ENCODE measurements at regions not wholly inside any gene's neighbourhood (a gene's known extent, or its start where the extent isn't known, plus 50 kb on each side); places are given as distances from the start of the nearest gene placed in this dataset.

GRCh38 chr12:111006621-111007020 lies 86.2 kb upstream of the MYL2 start:
- no peak for TF ChIP-seq CTCF (IDR thresholded peaks at IDR 0.05)
- no peak overlapping the region for H3K27ac ChIP-seq
- no peaks in the 10 kb centered on the region for H3K36me3 ChIP-seq
- H3K27me3 ChIP-seq (replicated peaks; ENCODE audit: insufficient read depth) = no peaks in the 10 kb centered on the region
- no peaks in the 10 kb centered on the region for H3K4me1 ChIP-seq (ENCODE audit: control insufficient read depth in 1 of 2, low read depth in 2 of 2)
- DNase-seq (ENCODE audit: low spot score) (no peak), ATAC-seq (ENCODE audit: insufficient number of reproducible peaks, low FRiP score, low read depth) (no peak)
- H3K4me3 ChIP-seq = no peak overlapping the region
- no peaks in the 10 kb centered on the region for H3K9me3 ChIP-seq

GRCh38 chr12:110998971-110999370 lies 78.6 kb upstream of the MYL2 start:
- no peak for TF ChIP-seq CTCF (IDR thresholded peaks at IDR 0.05)
- ATAC-seq (ENCODE audit: insufficient number of reproducible peaks, low FRiP score, low read depth) = no peak

GRCh38 chr12:110998165-110998564 lies 77.8 kb upstream of the MYL2 start:
- TF ChIP-seq CTCF (IDR thresholded peaks at IDR 0.05) = no peak
- H3K4me3 ChIP-seq = no peak overlapping the region
- H3K27ac ChIP-seq = no peak overlapping the region
- ATAC-seq (ENCODE audit: insufficient number of reproducible peaks, low FRiP score, low read depth) (no peak), DNase-seq (ENCODE audit: low spot score) (no peak)
- H3K27me3 ChIP-seq (replicated peaks; ENCODE audit: insufficient read depth) = no peaks in the 10 kb centered on the region
- peaks cover 9% of the 10 kb centered on the region for H3K9me3 ChIP-seq
- H3K4me1 ChIP-seq (ENCODE audit: control insufficient read depth in 1 of 2, low read depth in 2 of 2) = no peaks in the 10 kb centered on the region
- no peaks in the 10 kb centered on the region for H3K36me3 ChIP-seq

More at GRCh38 chr12:110998971-110999370, 78.6 kb upstream of the MYL2 start:
- H3K4me3 ChIP-seq = no peak overlapping the region
- H3K9me3 ChIP-seq = peaks cover 9% of the 10 kb centered on the region
- no peaks in the 10 kb centered on the region for H3K27me3 ChIP-seq (replicated peaks; ENCODE audit: insufficient read depth)
- H3K36me3 ChIP-seq = no peaks in the 10 kb centered on the region
- no peak for DNase-seq (ENCODE audit: low spot score)
- H3K27ac ChIP-seq = no peak overlapping the region
- H3K4me1 ChIP-seq (ENCODE audit: control insufficient read depth in 1 of 2, low read depth in 2 of 2) = no peaks in the 10 kb centered on the region

- no peak for TF ChIP-seq CTCF (IDR thresholded peaks at IDR 0.05)
- Histone ChIP-seq H3K27me3 (replicated peaks; ENCODE audit: insufficient read depth) (no peaks in the 10 kb centered on the region), H3K4me1 (ENCODE audit: control insufficient read depth in 1 of 2, low read depth in 2 of 2) (no peaks in the 10 kb centered on the region), H3K36me3 (no peaks in the 10 kb centered on the region), H3K9me3 (peaks cover 9% of the 10 kb centered on the region), H3K27ac (no peak overlapping the region), H3K4me3 (no peak overlapping the region)
- DNase-seq (ENCODE audit: low spot score) (no peak), ATAC-seq (ENCODE audit: insufficient number of reproducible peaks, low FRiP score, low read depth) (no peak)
Observed at GRCh38 chr12:110996415-110996814, 76.0 kb upstream of the MYL2 start.

GRCh38 chr12:110995615-110996014 lies 75.2 kb upstream of the MYL2 start:
- no peak for TF ChIP-seq CTCF (IDR thresholded peaks at IDR 0.05)
- no peaks in the 10 kb centered on the region for H3K36me3 ChIP-seq
- no peak for ATAC-seq (ENCODE audit: insufficient number of reproducible peaks, low FRiP score, low read depth)
- H3K4me1 ChIP-seq (ENCODE audit: control insufficient read depth in 1 of 2, low read depth in 2 of 2) = no peaks in the 10 kb centered on the region
- H3K27ac ChIP-seq = no peak overlapping the region
- DNase-seq (ENCODE audit: low spot score) = no peak
- no peak overlapping the region for H3K4me3 ChIP-seq
- peaks cover 9% of the 10 kb centered on the region for H3K9me3 ChIP-seq
- no peaks in the 10 kb centered on the region for H3K27me3 ChIP-seq (replicated peaks; ENCODE audit: insufficient read depth)

All from thoracic aorta (tissue), 2 donors.